ENCODE measurements at regions not wholly inside any gene's neighbourhood (a gene's known extent, or its start where the extent isn't known, plus 50 kb on each side); places are given as distances from the start of the nearest gene placed in this dataset.

DNA sequence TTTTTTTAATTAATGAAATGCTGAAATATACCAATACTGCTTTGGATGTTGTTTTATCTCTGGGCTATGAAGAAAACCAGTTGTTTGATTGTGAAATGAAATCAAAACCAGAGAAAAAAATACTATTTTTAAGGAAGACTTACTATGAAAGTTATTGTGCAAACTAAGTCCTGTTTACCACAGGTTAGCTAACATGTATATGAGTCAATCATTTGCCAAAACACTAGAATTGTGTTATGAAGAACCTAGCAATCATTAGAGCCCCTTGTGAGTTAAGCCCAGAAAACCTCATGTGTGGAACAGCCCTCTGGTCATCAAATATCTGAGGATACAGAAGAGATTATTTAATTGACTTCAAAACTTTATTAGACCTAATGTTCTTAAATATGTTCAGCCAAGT is 83.7 kb downstream of the FAT3 start:
- no peaks in the 10 kb centered on the region for H3K9me3 ChIP-seq (ENCODE audit: control insufficient read depth in 4 of 4, low read length in 3 of 4)
- no peak overlapping the region for H3K27ac ChIP-seq (ENCODE audit: low read depth in 1 of 2, low read length in 2 of 2)
- no peaks in the 10 kb centered on the region for H3K27me3 ChIP-seq (ENCODE audit: control insufficient read depth in 4 of 4, insufficient read depth in 4 of 4, low read length in 3 of 4)
- H3K4me3 ChIP-seq (ENCODE audit: low read depth in 1 of 3, low read length in 3 of 3): no peak overlapping the region
- peaks cover 0 to 5% (median 2%) of the 10 kb centered on the region in 4 donors for H3K4me1 ChIP-seq (ENCODE audit: control insufficient read depth in 4 of 4, insufficient read depth in 4 of 4, low read length in 3 of 4)
- DNase-seq (ENCODE audit: low spot score): no peak
- no peak overlapping the region for H3K9ac ChIP-seq (ENCODE audit: low read depth in 1 of 2, low read length in 2 of 2)
- TF ChIP-seq FOXA2 (IDR thresholded peaks at IDR 0.05): no peak
- no peak for TF ChIP-seq HNF4A (conservative IDR thresholded peaks at IDR 0.05)
- TF ChIP-seq EGR1 (IDR thresholded peaks at IDR 0.05; ENCODE audit: low read depth in 2 of 2): no peak
- no peak for TF ChIP-seq FOXA1 (IDR thresholded peaks at IDR 0.05)
- TF ChIP-seq, protein P1, sequence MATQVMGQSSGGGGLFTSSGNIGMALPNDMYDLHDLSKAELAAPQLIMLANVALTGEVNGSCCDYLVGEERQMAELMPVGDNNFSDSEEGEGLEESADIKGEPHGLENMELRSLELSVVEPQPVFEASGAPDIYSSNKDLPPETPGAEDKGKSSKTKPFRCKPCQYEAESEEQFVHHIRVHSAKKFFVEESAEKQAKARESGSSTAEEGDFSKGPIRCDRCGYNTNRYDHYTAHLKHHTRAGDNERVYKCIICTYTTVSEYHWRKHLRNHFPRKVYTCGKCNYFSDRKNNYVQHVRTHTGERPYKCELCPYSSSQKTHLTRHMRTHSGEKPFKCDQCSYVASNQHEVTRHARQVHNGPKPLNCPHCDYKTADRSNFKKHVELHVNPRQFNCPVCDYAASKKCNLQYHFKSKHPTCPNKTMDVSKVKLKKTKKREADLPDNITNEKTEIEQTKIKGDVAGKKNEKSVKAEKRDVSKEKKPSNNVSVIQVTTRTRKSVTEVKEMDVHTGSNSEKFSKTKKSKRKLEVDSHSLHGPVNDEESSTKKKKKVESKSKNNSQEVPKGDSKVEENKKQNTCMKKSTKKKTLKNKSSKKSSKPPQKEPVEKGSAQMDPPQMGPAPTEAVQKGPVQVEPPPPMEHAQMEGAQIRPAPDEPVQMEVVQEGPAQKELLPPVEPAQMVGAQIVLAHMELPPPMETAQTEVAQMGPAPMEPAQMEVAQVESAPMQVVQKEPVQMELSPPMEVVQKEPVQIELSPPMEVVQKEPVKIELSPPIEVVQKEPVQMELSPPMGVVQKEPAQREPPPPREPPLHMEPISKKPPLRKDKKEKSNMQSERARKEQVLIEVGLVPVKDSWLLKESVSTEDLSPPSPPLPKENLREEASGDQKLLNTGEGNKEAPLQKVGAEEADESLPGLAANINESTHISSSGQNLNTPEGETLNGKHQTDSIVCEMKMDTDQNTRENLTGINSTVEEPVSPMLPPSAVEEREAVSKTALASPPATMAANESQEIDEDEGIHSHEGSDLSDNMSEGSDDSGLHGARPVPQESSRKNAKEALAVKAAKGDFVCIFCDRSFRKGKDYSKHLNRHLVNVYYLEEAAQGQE (IDR thresholded peaks at IDR 0.05): no peak
- TF ChIP-seq GABPA (IDR thresholded peaks at IDR 0.05 in 1 of 2, conservative IDR thresholded peaks at IDR 0.05 in 1 of 2): no peak
- TF ChIP-seq, protein P2, sequence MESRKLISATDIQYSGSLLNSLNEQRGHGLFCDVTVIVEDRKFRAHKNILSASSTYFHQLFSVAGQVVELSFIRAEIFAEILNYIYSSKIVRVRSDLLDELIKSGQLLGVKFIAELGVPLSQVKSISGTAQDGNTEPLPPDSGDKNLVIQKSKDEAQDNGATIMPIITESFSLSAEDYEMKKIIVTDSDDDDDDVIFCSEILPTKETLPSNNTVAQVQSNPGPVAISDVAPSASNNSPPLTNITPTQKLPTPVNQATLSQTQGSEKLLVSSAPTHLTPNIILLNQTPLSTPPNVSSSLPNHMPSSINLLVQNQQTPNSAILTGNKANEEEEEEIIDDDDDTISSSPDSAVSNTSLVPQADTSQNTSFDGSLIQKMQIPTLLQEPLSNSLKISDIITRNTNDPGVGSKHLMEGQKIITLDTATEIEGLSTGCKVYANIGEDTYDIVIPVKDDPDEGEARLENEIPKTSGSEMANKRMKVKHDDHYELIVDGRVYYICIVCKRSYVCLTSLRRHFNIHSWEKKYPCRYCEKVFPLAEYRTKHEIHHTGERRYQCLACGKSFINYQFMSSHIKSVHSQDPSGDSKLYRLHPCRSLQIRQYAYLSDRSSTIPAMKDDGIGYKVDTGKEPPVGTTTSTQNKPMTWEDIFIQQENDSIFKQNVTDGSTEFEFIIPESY (IDR thresholded peaks at IDR 0.05): no peak
- H3K36me3 ChIP-seq (ENCODE audit: control insufficient read depth in 4 of 4, insufficient read depth in 3 of 4, low read depth in 1 of 4, low read length in 3 of 4): no peaks in the 10 kb centered on the region

DNA sequence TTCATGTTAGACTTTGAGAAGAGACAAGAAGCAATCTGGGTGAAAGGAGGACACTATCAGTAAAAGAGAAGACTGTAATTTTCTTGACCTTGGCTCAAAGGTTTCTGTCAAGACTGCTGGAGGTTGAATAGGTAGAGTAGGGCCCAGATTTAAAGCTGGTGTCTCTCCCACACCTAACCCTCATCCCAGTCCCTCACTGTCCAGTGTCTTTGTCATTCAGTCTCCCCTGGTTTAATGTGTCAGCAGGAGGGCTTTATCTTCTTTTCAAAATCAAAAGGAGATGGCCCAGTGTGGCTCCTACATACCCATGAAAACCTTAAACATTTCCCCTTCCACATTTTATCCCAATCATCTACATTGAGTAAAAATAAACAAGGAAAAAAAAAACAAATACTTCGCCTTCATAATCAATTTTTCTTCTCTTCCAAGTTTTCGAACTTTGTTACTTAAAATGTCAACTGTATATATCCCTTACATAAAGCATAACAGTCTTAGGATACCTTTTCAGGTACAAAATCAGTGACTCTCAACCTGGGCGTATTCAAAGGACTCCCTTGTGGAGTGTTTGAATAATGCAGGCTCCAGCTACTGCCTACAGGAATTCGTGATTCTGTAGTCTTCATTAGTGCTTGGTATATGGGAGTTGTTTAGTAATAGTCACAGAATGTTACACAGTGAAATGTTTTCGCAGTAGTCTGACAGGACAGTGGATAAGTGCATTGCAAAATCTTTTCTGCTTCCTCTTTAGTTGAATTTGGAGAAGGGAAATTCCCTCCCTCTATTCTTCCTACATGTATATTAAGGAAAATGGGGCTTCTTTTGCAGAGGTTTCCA is 87.2 kb downstream of the FAT3 start:
- no peaks in the 10 kb centered on the region for H3K9me3 ChIP-seq (ENCODE audit: control insufficient read depth in 4 of 4, low read length in 3 of 4)
- 62% methylated on average over 5 of the region's 5 CpGs for WGBS

DNA sequence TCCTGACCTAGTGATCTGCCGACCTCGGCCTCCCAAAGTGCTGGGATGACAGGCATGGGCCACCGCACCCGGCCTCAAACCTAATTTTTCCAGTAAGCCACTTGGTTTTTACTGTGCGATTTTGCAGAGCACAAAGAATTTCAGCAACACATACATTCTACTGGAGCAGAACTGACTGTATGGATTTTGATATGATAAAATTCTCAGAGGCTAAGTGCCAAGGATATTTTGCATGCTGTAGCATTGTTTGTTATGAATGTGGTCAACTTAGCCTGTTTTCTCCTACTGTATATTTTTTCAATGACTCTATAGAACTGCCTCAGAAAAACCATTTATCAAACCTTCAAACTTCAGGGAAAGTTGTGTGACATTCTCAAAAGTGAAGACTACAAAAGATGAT is 89.2 kb downstream of the FAT3 start:
- Histone ChIP-seq H3K9me3 (ENCODE audit: control insufficient read depth in 4 of 4, low read length in 3 of 4) (no peaks in the 10 kb centered on the region), H3K27ac (ENCODE audit: low read depth in 1 of 2, low read length in 2 of 2) (no peak overlapping the region), H3K36me3 (ENCODE audit: control insufficient read depth in 4 of 4, insufficient read depth in 3 of 4, low read depth in 1 of 4, low read length in 3 of 4) (no peaks in the 10 kb centered on the region), H3K4me3 (ENCODE audit: low read depth in 1 of 3, low read length in 3 of 3) (no peak overlapping the region), H3K9ac (ENCODE audit: low read depth in 1 of 2, low read length in 2 of 2) (no peak overlapping the region), H3K4me1 (ENCODE audit: control insufficient read depth in 4 of 4, insufficient read depth in 4 of 4, low read length in 3 of 4) (no peaks in the 10 kb centered on the region), H3K27me3 (ENCODE audit: control insufficient read depth in 4 of 4, insufficient read depth in 4 of 4, low read length in 3 of 4) (no peaks in the 10 kb centered on the region)
- 91% methylated on average over 5 of the region's 5 CpGs for WGBS
- TF ChIP-seq JUND (IDR thresholded peaks at IDR 0.05) (no peak), FOXA1 (IDR thresholded peaks at IDR 0.05) (no peak), TAF1 (conservative IDR thresholded peaks at IDR 0.05) (no peak)
- DNase-seq (ENCODE audit: low spot score): no peak

More for the DNA sequence above, 87.2 kb downstream of the FAT3 start:
- no peak overlapping the region for H3K27ac ChIP-seq (ENCODE audit: low read depth in 1 of 2, low read length in 2 of 2)
- no peak overlapping the region for H3K9ac ChIP-seq (ENCODE audit: low read depth in 1 of 2, low read length in 2 of 2)
- H3K27me3 ChIP-seq (ENCODE audit: control insufficient read depth in 4 of 4, insufficient read depth in 4 of 4, low read length in 3 of 4): no peaks in the 10 kb centered on the region
- no peak overlapping the region for H3K4me3 ChIP-seq (ENCODE audit: low read depth in 1 of 3, low read length in 3 of 3)
- TF ChIP-seq FOXA2 (IDR thresholded peaks at IDR 0.05): no peak
- no peak for TF ChIP-seq HNF4G (IDR thresholded peaks at IDR 0.05)
- H3K36me3 ChIP-seq (ENCODE audit: control insufficient read depth in 4 of 4, insufficient read depth in 3 of 4, low read depth in 1 of 4, low read length in 3 of 4): no peaks in the 10 kb centered on the region
- DNase-seq (ENCODE audit: low spot score): no peak
- H3K4me1 ChIP-seq (ENCODE audit: control insufficient read depth in 4 of 4, insufficient read depth in 4 of 4, low read length in 3 of 4): peaks cover 0 to 4% (median 1%) of the 10 kb centered on the region in 4 donors

Data from liver (tissue), 7 donors.